Smooth muscle cell (in vitro differentiated cells): ENCODE measurements at regions not wholly inside any gene's neighbourhood (a gene's known extent, or its start where the extent isn't known, plus 50 kb on each side); places are given as distances from the start of the nearest gene placed in this dataset.

Experiments
- DNase-seq: peaks from one replicate; lab custom pipeline; 2025; ENCODE audit not compliant: unreplicated experiment; lab: John Stamatoyannopoulos, UW
- H2AFZ ChIP-seq: fragments of 200-600 bp; sonication (generic); 2 replicates; pipeline ENCODE4 v1.6.0; 2016; ENCODE audit warnings: antibody characterized with exemption, low read depth, mild to moderate bottlenecking
- H3F3A ChIP-seq: fragments of 200-600 bp; sonication (generic); 2 replicates; pipeline ENCODE4 v1.6.0; 2017; ENCODE audit warnings: antibody characterized with exemption, low read depth
- H3K27ac ChIP-seq: fragments of 200-600 bp; sonication (generic); 2 replicates; pipeline ENCODE4 v1.5.1; 2016; ENCODE audit warnings: low read depth, mild to moderate bottlenecking
- H3K27me3 ChIP-seq: fragments of 200-600 bp; sonication (generic); 2 replicates; pipeline ENCODE4 v1.6.1; 2016; ENCODE audit warnings: low read depth, mild to moderate bottlenecking
- H3K36me3 ChIP-seq: fragments of 200-600 bp; sonication (generic); 2 replicates; pipeline ENCODE4 v1.5.1; 2016; ENCODE audit warnings: low read depth
- H3K4me1 ChIP-seq: fragments of 200-600 bp; sonication (generic); 2 replicates; pipeline ENCODE4 v1.5.1; 2016; ENCODE audit warnings: low read depth
- H3K4me2 ChIP-seq: fragments of 200-600 bp; sonication (generic); 2 replicates; pipeline ENCODE4 v1.6.0; 2016; ENCODE audit warnings: mild to moderate bottlenecking
- H3K4me3 ChIP-seq: fragments of 200-600 bp; sonication (generic); 2 replicates; pipeline ENCODE4 v1.5.1; 2016; ENCODE audit warnings: mild to moderate bottlenecking
- H3K79me2 ChIP-seq: fragments of 200-600 bp; sonication (generic); 2 replicates; pipeline ENCODE4 v1.6.0; 2016; ENCODE audit warnings: low read depth, mild to moderate bottlenecking
- H3K9ac ChIP-seq: fragments of 200-600 bp; sonication (generic); 2 replicates; pipeline ENCODE4 v1.6.0; 2016; ENCODE audit warnings: low read depth
- H3K9me3 ChIP-seq: fragments of 200-600 bp; sonication (generic); replicated peaks from 2 replicates; pipeline ENCODE4 v1.5.1; 2016; ENCODE audit warnings: low read depth
- H4K20me1 ChIP-seq: fragments of 200-600 bp; sonication (generic); 2 replicates; pipeline ENCODE4 v1.6.0; 2016; ENCODE audit warnings: low read depth
- WGBS: methylation state at CpG from one replicate; pipeline ENCODE4 v1.1.7; 2016; ENCODE audit warnings: low lambda C conversion rate; 5-methylcytosine and 5-hydroxymethylcytosine counted together
- TF ChIP-seq, protein P1 (sequence below): fragments of 200-600 bp; sonication (generic); IDR thresholded peaks from 2 replicates; pipeline ENCODE4 v1.5.1; 2017; ENCODE audit warnings: borderline replicate concordance, mild to moderate bottlenecking, antibody characterized with exemption; ENCODE audit not compliant: insufficient read depth, poor library complexity, severe bottlenecking

DNA sequence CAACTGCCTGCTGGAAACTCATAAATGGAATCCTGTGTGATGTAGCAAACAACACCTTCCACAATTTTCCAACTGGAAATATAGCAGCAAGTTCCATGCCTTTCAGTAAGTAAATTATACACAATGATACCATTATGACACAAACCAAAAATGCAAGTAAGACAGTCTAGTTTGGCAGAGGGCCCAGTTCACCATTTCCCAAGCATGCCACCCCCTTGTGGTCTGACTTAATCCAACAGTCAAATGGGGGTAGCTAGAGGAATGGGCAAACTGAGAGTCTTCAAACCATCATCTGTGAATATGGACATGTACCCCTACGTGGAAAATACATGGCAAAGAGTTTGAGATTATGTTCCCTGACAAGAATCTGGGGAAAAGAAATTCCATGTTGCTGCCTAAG, 137.6 kb upstream of the VWC2 start:
- H3K79me2 ChIP-seq, result no peaks in the 10 kb centered on the region
- no peak for DNase-seq

GRCh38 chr7:49636400-49636799, 137.0 kb upstream of the VWC2 start:
- no peak for DNase-seq
- TF ChIP-seq, protein P1, sequence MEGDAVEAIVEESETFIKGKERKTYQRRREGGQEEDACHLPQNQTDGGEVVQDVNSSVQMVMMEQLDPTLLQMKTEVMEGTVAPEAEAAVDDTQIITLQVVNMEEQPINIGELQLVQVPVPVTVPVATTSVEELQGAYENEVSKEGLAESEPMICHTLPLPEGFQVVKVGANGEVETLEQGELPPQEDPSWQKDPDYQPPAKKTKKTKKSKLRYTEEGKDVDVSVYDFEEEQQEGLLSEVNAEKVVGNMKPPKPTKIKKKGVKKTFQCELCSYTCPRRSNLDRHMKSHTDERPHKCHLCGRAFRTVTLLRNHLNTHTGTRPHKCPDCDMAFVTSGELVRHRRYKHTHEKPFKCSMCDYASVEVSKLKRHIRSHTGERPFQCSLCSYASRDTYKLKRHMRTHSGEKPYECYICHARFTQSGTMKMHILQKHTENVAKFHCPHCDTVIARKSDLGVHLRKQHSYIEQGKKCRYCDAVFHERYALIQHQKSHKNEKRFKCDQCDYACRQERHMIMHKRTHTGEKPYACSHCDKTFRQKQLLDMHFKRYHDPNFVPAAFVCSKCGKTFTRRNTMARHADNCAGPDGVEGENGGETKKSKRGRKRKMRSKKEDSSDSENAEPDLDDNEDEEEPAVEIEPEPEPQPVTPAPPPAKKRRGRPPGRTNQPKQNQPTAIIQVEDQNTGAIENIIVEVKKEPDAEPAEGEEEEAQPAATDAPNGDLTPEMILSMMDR, result no peak
- Histone ChIP-seq H3K9me3 (no peaks in the 10 kb centered on the region), H2AFZ (no peak overlapping the region), H3K4me2 (no peak overlapping the region), H4K20me1 (no peaks in the 10 kb centered on the region), H3K36me3 (no peaks in the 10 kb centered on the region), H3K27me3 (no peaks in the 10 kb centered on the region), H3K4me1 (no peaks in the 10 kb centered on the region), H3K27ac (no peak overlapping the region), H3F3A (no peaks in the 10 kb centered on the region), H3K4me3 (no peak overlapping the region), H3K79me2 (no peaks in the 10 kb centered on the region), H3K9ac (no peak overlapping the region)
- 92% methylated on average over 3 of the region's 3 CpGs for WGBS

More for the DNA sequence above, 137.6 kb upstream of the VWC2 start:
- Histone ChIP-seq H3K27me3 (no peaks in the 10 kb centered on the region), H3K36me3 (no peaks in the 10 kb centered on the region), H2AFZ (no peak overlapping the region), H3K4me3 (no peak overlapping the region), H3K9ac (no peak overlapping the region), H3K9me3 (no peaks in the 10 kb centered on the region), H4K20me1 (no peaks in the 10 kb centered on the region), H3F3A (no peaks in the 10 kb centered on the region), H3K27ac (no peak overlapping the region), H3K4me2 (no peak overlapping the region), H3K4me1 (no peaks in the 10 kb centered on the region)
- 75% methylated on average over 1 of the region's 1 CpG for WGBS
- TF ChIP-seq, protein P1, result no peak

- no peak for DNase-seq
- H3K36me3 ChIP-seq, result no peaks in the 10 kb centered on the region
- no peak overlapping the region for H3K4me3 ChIP-seq
- no peaks in the 10 kb centered on the region for H3K27me3 ChIP-seq
- no peak overlapping the region for H3K27ac ChIP-seq
- H4K20me1 ChIP-seq, result no peaks in the 10 kb centered on the region
- H3F3A ChIP-seq, result no peaks in the 10 kb centered on the region
- no peaks in the 10 kb centered on the region for H3K4me1 ChIP-seq
- H3K9ac ChIP-seq, result no peak overlapping the region
- TF ChIP-seq, protein P1, result no peak
- H3K9me3 ChIP-seq, result no peaks in the 10 kb centered on the region
- 81% methylated on average over 3 of the region's 3 CpGs for WGBS
- no peaks in the 10 kb centered on the region for H3K79me2 ChIP-seq
- H2AFZ ChIP-seq, result no peak overlapping the region
- H3K4me2 ChIP-seq, result no peak overlapping the region
These were observed 135.3 kb upstream of the VWC2 start for GRCh38 chr7:49638166-49638565.

- DNase-seq, result no peak
- Histone ChIP-seq H3K4me3 (no peak overlapping the region), H3K36me3 (no peaks in the 10 kb centered on the region), H3K9me3 (no peaks in the 10 kb centered on the region), H3K4me1 (no peaks in the 10 kb centered on the region), H3K9ac (no peak overlapping the region), H2AFZ (no peak overlapping the region), H3F3A (no peaks in the 10 kb centered on the region), H3K27me3 (no peaks in the 10 kb centered on the region), H3K4me2 (no peak overlapping the region), H3K79me2 (no peaks in the 10 kb centered on the region), H4K20me1 (no peaks in the 10 kb centered on the region), H3K27ac (no peak overlapping the region)
- WGBS, result 73% methylated on average over 1 of the region's 1 CpG
- TF ChIP-seq, protein P1, result no peak
These were observed 134.3 kb upstream of the VWC2 start for GRCh38 chr7:49639068-49639593.
